ENCODE measurements at regions not wholly inside any gene's neighbourhood (a gene's known extent, or its start where the extent isn't known, plus 50 kb on each side); places are given as distances from the start of the nearest gene placed in this dataset.
A peak's percentile ranks its signal among the peaks of the same experiment; 100 is the strongest.

DNA sequence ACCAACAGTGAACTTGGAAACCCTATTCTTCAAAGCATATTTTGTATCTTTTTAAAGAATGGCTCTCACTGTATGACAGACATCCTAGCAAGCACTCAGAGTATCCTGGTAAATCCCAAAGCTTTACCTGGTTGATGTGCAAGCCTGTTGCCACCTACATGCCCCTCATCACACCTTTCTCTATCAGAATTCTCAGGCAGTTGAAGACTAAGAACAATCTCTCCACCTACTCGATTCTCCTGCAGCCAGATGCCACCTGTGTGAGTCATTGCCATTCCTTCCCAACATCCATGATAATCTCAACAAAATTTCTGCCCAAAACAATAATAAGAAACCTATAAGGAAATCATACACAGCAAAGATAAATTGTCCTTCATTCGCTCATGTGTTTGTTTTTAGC, 659.8 kb downstream of the BCL11A start:
- DNase-seq (ENCODE audit: low read depth in 2 of 3, low spot score in 2 of 3), result no peak

- no peak for DNase-seq (ENCODE audit: low read depth in 2 of 3, low spot score in 2 of 3)
These were observed 661.1 kb downstream of the BCL11A start for GRCh38 chr2:59892398-59892797.

DNA sequence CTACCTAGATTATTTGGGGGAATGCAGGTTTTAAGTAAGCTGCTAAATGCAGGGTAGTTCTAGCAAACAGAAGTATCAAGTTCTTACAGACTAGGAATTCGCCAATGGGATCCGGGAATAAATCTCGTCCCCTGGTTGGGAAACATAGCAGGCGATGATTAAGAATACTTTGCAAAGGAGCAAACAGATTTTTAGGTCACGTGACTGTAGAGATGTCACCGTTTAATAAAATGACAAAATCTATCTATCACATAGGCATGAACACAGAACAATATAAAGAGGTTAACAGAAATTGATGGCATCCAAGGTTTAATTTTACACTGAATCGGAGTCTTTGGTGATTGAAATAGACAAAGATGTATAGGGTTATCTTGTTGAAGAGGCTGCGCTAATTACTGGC, 664.1 kb downstream of the BCL11A start:
- DNase-seq (ENCODE audit: low read depth in 2 of 3, low spot score in 2 of 3), result no peak

DNA sequence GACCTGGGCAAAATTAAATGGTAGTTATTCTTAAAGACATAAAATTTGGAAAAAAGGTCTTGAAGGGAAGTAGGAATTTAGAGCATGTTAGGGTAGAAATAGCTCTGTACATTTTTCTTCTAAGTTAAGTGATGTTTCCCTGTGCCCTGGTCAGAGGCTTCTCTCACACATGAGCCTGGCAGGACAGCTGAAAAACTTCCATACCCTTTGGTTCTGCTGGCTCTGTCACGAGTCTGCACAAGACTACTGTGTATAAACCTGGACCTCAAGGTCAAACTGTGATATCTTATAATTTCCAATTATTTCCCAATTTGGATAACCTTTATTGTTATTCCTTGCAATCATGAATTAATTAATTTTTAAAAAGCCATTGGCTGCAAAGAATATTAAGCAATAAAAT, 664.7 kb downstream of the BCL11A start:
- no peak for DNase-seq (ENCODE audit: low read depth in 2 of 3, low spot score in 2 of 3)

- peak in 2 of 3 donors; percentile 34 to 72 for DNase-seq (ENCODE audit: low read depth in 2 of 3, low spot score in 2 of 3)
These were observed 665.4 kb downstream of the BCL11A start for GRCh38 chr2:59888015-59888414.

DNA sequence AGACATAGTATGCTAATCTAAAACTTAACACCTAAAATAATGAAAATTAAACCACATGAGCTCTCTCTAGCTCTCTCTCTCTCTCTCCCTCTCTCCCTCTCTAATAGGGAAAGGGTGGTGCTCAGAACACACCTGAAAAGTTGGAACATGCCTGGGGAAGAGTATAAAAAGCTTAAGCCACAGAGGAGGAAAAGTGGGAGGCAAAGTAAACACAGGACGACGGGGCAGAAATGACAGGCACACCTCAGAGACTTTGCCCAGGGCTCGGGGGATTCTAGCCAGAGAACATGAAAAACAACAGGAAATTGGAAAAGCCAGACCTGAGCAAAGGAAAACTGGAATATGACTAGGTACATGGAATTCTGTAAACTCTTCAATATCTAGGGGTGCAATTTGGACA, 666.1 kb downstream of the BCL11A start:
- DNase-seq (ENCODE audit: low read depth in 2 of 3, low spot score in 2 of 3), result no peak

- DNase-seq (ENCODE audit: low read depth in 2 of 3, low spot score in 2 of 3), result no peak
These were observed 666.7 kb downstream of the BCL11A start for GRCh38 chr2:59886759-59887158.

DNA sequence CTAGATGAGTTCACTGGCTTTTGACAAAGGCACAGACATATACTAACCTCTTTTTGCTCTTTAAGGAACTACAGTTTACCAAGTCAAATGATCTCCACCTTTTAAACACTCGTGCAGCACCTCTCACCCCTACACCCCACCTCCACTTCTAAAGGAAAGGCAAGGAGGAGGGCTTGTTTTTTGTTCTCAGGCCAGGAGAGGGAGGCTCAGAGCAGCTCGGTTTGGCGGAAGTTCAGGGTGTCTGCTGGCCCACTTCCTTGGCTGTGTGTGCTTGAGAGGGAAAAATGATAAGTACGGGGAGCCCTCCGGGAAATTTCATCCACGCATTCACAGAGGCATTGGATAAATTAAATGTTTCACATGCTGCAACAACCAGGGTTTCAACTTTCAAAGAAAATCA, 667.9 kb downstream of the BCL11A start:
- DNase-seq (ENCODE audit: low read depth in 2 of 3, low spot score in 2 of 3), result peak in 2 of 3 donors; percentile 9 to 26

GRCh38 chr2:59884166-59884565, 669.3 kb downstream of the BCL11A start:
- DNase-seq (ENCODE audit: low read depth in 2 of 3, low spot score in 2 of 3), result no peak

DNA sequence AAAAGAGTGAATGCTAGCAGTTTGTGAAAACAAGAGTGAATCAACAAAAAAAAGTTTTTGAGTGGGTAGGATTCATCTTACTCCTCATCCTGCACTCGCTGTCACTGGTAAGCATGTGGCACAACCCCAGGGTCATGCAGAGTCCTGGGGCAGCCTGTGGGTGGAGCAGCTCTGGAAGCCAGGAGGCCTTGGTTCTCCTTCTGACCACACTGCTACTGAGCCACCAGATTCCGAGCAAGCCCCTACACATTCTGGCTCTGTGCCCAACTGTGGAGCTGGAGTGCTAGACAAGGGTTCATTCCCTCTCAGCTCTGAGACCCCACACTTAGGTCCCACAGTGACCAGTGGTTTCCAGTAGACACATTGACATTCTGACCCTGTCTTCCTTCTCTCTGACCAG, 670.6 kb downstream of the BCL11A start:
- no peak for DNase-seq (ENCODE audit: low read depth in 2 of 3, low spot score in 2 of 3)

DNA sequence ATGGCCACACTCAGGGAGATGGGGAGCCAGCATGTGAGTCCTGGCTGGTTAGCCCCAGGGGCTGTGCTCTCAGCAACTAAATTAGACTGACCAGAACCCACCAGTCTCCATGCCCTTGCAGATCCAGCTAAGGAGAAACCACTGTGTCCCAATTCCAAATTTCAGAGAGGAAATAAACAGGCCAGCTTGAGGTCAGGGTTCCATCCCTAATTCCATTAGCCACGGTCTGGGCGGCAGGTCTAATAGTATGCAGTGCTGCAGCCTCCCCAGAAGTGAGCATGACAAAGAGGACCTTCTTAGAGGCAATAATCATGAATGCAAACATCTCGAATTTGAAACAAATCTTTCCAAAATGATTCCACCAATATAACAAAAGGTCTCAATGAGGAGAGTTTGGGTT, 671.2 kb downstream of the BCL11A start:
- DNase-seq (ENCODE audit: low read depth in 2 of 3, low spot score in 2 of 3), result no peak

GRCh38 chr2:59881218-59881617, 672.2 kb downstream of the BCL11A start:
- DNase-seq (ENCODE audit: low read depth in 2 of 3, low spot score in 2 of 3), result no peak

DNA sequence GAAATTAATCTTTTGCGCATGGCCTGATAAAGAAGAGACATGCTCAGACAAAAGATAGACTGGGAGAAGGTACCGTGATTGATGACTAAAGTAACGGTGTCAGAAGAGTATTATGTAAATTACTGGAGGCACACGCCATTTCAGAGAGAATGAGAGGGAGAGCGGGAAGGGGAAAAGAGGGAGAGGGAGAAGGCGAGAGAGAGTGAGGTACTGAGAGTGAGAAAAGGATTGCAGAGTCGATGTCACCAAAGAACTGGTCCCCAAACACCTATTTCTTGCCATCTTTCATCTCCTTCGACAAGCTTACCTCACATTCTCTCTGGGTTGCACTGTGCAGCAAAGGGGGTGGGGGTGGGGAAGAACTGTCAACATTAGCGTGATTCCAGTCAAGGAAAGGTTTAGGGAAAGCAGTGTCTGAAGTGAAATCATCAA, 673.7 kb downstream of the BCL11A start:
- no peak for DNase-seq (ENCODE audit: low read depth in 2 of 3, low spot score in 2 of 3)

DNA sequence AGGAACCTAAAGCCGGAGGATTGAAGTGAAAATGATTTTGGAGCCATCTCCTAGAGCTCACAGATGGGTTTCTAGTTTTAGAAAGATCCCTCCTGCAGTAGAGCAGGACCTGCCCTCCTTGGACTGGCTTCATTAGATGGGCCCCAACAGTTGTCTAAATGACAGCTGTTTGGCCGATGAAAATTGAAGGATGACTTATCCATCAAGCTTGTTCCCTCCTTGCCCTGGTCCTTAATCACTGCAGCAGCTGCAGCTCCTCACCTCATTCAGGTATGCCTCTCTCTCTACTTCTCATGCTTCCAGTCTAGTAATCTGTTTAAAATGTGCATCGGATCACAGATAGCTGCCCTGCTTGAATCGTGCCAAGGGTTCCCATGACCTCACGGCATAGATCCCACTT, 677.6 kb downstream of the BCL11A start:
- no peak for DNase-seq (ENCODE audit: low read depth in 2 of 3, low spot score in 2 of 3)

DNA sequence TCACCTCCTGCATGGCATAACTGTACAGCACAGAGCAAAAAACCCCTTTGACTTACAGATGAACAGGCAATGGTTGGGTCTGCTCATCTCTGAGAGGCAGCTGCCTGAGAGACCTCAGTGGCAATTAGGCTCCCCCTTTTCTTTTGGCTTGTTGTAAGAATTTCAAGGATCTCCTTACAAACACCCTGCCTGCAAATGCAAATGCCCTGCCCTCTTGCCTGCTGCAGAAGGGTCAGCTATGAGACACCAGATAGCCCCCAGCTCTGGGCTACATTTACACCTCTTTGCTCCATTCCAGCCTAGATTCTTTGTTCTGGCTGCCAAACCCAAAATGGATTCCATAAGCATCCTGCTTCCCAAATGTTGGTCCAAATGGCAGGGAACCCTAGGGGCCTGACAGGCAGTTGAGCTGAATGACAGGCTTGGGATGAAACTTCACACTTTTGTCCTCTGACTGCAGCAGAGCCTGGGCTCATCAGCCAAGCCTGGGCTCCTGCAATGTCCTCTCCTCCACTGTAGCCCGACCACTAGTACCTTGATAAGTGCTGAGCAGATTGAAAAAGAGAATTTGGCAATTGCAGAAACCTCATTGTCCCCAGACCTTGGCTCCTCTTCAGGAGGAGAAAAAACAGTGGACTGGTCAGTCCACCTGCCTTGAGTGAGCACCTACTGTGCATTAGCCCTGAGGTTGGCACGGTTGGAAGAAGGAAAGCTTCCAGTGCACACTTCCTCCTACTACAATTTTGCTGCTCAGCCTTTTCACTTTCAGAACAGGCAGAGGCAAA, 678.3 kb downstream of the BCL11A start:
- DNase-seq (ENCODE audit: low read depth in 2 of 3, low spot score in 2 of 3), result no peak

- DNase-seq (ENCODE audit: low read depth in 2 of 3, low spot score in 2 of 3), result no peak
These were observed 679.1 kb downstream of the BCL11A start for GRCh38 chr2:59874361-59874760.

- no peak for DNase-seq (ENCODE audit: low read depth in 2 of 3, low spot score in 2 of 3)
These were observed 681.6 kb downstream of the BCL11A start for GRCh38 chr2:59871830-59872229.

GRCh38 chr2:59868981-59869380, 684.5 kb downstream of the BCL11A start:
- no peak for DNase-seq (ENCODE audit: low read depth in 2 of 3, low spot score in 2 of 3)

- DNase-seq (ENCODE audit: low read depth in 2 of 3, low spot score in 2 of 3), result no peak
These were observed 687.0 kb downstream of the BCL11A start for GRCh38 chr2:59866436-59866835.

GRCh38 chr2:59858540-59858939, 694.9 kb downstream of the BCL11A start:
- no peak for DNase-seq (ENCODE audit: low read depth in 2 of 3, low spot score in 2 of 3)

DNA sequence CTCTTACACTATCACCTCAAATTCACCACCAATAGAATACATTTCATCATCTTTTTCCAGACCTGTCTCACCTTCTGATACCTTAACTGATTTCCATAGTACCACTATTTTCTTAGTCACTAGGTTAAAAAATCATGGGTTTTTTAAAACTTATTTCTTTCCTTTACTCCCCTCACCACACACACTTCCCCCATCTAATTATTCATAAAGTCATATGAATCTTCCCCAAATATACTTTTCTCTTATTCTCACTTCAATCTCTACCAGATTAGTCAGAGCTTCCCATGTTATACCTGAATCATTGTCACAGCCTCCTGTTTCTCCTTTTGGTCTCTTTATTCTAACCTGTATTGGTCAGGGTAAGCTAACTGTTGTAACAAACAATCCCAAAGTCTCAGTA, 696.3 kb downstream of the BCL11A start:
- no peak for DNase-seq (ENCODE audit: low read depth in 2 of 3, low spot score in 2 of 3)

DNA sequence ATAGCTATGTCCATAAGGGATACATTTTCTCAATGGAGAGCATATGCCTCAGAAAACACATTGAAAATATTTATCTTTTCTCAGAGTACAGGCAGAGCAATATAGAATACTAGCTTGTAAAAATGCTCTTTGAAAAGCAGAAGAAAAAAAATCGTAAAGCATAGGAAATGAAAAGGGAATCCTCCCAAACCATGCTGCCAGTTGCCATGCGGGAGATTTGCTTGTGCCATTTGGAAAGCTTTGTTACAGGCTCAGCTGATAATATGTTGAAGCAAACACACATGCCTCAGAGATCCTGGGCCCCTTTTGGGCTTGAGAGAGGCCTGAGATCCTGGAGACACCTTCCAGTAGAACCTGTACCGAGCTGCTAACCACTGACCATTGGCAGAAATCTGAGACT, 697.1 kb downstream of the BCL11A start:
- DNase-seq (ENCODE audit: low read depth in 2 of 3, low spot score in 2 of 3), result no peak

- no peak for DNase-seq (ENCODE audit: low read depth in 2 of 3, low spot score in 2 of 3)
These were observed 700.4 kb downstream of the BCL11A start for GRCh38 chr2:59853032-59853431.
